ENCODE measurements at regions not wholly inside any gene's neighbourhood (a gene's known extent, or its start where the extent isn't known, plus 50 kb on each side); places are given as distances from the start of the nearest gene placed in this dataset.

GRCh38 chr20:39640147-39640546, 678.0 kb downstream of the DHX35 start:
- TF ChIP-seq CTCF (conservative IDR thresholded peaks at IDR 0.05) (no peak), EZH2 (IDR thresholded peaks at IDR 0.05; ENCODE audit: low read depth) (no peak)
